GM19397 (cell line): ENCODE measurements at regions not wholly inside any gene's neighbourhood (a gene's known extent, or its start where the extent isn't known, plus 50 kb on each side); places are given as distances from the start of the nearest gene placed in this dataset.

Experiments used
- ATAC-seq: cut with Tn5 transposase; IDR thresholded peaks from one replicate; pipeline ENCODE4 v1.9.1; 2021; ENCODE audit warnings: mild to moderate bottlenecking, moderate library complexity; ENCODE audit not compliant: unreplicated experiment

- ATAC-seq = no peak
These were observed 56.4 kb upstream of the F13A1 start for GRCh38 chr6:6376845-6377244.

GRCh38 chr6:6377621-6378020, 57.2 kb upstream of the F13A1 start:
- ATAC-seq = no peak

- ATAC-seq = no peak
These were observed 59.1 kb upstream of the F13A1 start for GRCh38 chr6:6379573-6379972.

GRCh38 chr6:6384520-6384919, 64.1 kb upstream of the F13A1 start:
- ATAC-seq = no peak

- no peak for ATAC-seq
These were observed 65.5 kb upstream of the F13A1 start for GRCh38 chr6:6386010-6386409.

- ATAC-seq = peak; percentile 32
These were observed 70.6 kb upstream of the F13A1 start for GRCh38 chr6:6390849-6391602.

- peak; percentile 72 for ATAC-seq
These were observed 72.0 kb upstream of the F13A1 start for GRCh38 chr6:6392214-6393068.

- peak; percentile 18 for ATAC-seq
These were observed 72.6 kb upstream of the F13A1 start for GRCh38 chr6:6393069-6393529.

- no peak for ATAC-seq
These were observed 75.2 kb upstream of the F13A1 start for GRCh38 chr6:6395581-6396197.

GRCh38 chr6:6397842-6398241, 77.4 kb upstream of the F13A1 start:
- ATAC-seq = no peak

- no peak for ATAC-seq
These were observed 79.1 kb upstream of the F13A1 start for GRCh38 chr6:6399568-6399967.

- no peak for ATAC-seq
These were observed 80.9 kb upstream of the F13A1 start for GRCh38 chr6:6401401-6401800.

GRCh38 chr6:6402006-6402405, 81.5 kb upstream of the F13A1 start:
- ATAC-seq = no peak

- no peak for ATAC-seq
These were observed 82.1 kb upstream of the F13A1 start for GRCh38 chr6:6402591-6402990.

GRCh38 chr6:6405031-6405430, 84.6 kb upstream of the F13A1 start:
- no peak for ATAC-seq

GRCh38 chr6:6405997-6406714, 85.7 kb upstream of the F13A1 start:
- ATAC-seq = no peak

- ATAC-seq = no peak
These were observed 86.2 kb upstream of the F13A1 start for GRCh38 chr6:6406715-6407070.

GRCh38 chr6:6407071-6407741, 86.7 kb upstream of the F13A1 start:
- ATAC-seq = peak; percentile 91

GRCh38 chr6:6409397-6410030, 89.1 kb upstream of the F13A1 start:
- no peak for ATAC-seq

- no peak for ATAC-seq
These were observed 90.7 kb upstream of the F13A1 start for GRCh38 chr6:6411115-6411514.
